H54 (cell line): ENCODE measurements at regions not wholly inside any gene's neighbourhood (a gene's known extent, or its start where the extent isn't known, plus 50 kb on each side); places are given as distances from the start of the nearest gene placed in this dataset.

Source experiments
- DNase-seq: peaks from one replicate; pipeline ENCODE4 v3.0.0; 2011; ENCODE audit warnings: low spot score, mixed read lengths; ENCODE audit not compliant: insufficient read length
- FAIRE-seq: peaks from 3 replicates; lab custom pipeline; 2011; peaks lifted over from hg19 to GRCh38; lab: Jason Lieb, UNC
- POLR2A ChIP-seq: IDR thresholded peaks from 2 replicates; pipeline ENCODE4 v1.6.1; 2011; ENCODE audit warnings: low read depth, mild to moderate bottlenecking, low read length

DNA sequence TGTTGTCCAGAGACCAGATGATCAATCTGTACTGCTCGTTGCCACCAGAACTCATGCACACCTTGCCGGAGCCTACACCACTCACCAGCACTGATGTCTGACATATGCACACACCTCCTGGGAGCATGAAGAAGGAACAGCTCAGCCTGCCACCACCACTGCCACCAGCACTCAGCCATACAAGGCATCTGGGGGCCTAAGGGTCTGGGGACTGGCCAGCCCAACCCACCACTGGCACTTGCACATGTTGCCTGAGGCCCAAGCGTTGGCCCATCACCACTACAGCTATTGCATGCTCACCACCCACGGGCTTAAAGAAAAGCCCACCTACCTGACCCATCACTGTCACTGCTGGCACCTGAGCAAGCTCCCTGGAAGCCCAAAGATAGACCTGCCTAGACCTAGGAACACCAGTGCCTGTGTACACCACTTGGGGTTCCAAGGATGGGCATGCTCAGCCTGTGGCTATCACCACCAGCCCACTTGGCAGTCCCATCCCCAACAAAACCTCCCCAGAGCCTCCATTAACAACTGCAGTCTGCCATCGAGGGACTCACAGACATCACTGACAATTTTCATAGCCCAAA lies 174.3 kb upstream of the GRID2 start:
- no peak for TF ChIP-seq POLR2A
- FAIRE-seq (no peak), DNase-seq (no peak)

DNA sequence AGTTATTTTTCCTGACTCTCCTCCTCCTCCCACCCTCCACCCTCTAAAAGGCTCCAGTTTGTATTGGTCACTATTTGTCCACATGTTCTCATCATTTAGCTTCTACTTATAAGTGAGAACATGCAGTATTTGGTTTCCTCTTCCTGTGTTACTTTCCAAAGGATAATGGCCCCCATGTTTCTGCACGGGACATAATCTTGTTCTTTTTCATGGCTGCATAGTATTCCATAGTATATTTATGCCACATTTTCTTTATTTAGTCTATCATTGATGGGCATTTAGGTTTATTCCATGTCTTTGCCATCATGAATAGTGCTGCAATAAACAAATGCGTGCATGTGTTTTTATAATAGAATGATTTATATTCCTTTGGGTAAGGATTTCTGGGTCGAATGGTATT lies 167.3 kb upstream of the GRID2 start:
- no peak for TF ChIP-seq POLR2A

DNA sequence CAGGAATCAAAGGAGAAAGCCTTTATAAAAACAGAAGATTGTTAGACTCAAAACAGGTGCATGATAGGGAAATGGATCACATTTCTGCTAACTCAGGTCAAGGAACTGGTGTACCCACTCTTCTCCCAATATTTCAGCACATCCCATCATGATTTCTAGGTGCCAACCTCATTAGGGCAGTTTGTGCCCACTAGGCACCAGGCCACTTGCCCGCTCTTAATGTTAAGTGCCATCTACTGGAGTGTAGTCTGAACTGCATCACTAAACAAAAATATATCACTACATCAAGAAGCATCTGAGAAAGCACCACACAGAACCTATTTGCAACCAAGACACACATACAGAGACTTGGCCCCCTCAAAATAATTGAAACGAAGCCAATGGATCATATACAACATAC lies 140.4 kb upstream of the GRID2 start:
- FAIRE-seq, result no peak
- TF ChIP-seq POLR2A, result no peak
- DNase-seq, result no peak

More for the DNA sequence above, 167.3 kb upstream of the GRID2 start:
- DNase-seq (no peak), FAIRE-seq (no peak)

DNA sequence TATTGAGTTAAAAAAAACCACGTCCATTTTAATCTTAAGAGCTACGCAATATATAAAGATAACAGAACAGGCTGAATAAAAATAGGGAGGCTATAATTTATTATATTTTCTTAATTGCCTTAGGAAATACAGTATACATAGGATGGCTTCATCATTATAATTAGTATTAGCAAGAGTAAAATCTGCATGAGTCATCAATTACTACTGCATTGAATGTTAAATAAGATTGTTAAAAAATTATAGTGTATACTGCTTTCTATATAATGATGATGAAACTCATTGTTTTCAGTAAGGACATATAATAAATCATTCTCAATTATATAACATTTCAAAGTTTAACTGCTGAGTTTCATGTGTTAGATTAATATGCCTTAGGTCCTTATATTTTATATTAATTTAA lies 133.4 kb upstream of the GRID2 start:
- FAIRE-seq, result no peak
- no peak for DNase-seq
- TF ChIP-seq POLR2A, result no peak

DNA sequence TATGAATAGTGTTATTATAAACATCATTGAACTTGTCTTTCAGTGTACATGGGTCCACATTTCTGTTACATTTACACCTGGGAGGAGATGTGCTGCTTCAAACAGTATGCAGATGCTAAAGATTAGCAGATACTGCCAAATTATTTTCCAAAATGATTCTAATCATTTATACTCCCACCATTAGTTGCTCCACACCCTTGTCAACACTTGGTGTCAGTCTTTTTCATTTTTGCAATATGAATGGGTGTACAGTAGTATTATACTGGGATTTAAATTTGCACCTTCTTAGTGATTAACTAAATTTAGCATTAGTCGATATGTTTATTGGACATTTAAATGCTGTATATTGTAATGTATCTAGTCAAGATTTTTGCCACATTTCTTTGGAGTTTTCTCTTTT lies 131.6 kb upstream of the GRID2 start:
- FAIRE-seq, result no peak
- no peak for TF ChIP-seq POLR2A

DNA sequence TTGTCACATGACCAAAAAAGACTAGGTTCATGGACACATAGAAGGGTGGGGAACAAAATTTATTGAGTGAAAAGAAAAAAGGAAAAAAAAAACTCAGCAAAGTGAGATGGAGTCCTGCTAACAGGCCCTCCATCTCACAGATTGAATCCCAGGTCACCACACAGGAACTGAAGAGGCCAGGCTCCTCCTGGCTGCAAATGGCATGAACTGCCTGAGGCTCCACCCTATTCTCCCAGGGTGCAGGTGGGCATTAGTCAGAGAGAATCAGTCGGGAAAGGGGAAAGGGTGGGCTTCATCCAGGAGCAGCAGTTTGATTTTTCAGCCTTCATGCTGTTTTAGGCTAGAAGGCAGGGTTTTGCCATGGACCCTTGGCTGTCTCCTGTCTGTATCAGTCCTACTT lies 128.5 kb upstream of the GRID2 start:
- no peak for TF ChIP-seq POLR2A
- FAIRE-seq, result no peak
- DNase-seq, result no peak

More for the DNA sequence above, 131.6 kb upstream of the GRID2 start:
- no peak for DNase-seq

GRCh38 chr4:92182006-92182735 lies 121.6 kb upstream of the GRID2 start:
- TF ChIP-seq POLR2A, result no peak
- DNase-seq (no peak), FAIRE-seq (no peak)

DNA sequence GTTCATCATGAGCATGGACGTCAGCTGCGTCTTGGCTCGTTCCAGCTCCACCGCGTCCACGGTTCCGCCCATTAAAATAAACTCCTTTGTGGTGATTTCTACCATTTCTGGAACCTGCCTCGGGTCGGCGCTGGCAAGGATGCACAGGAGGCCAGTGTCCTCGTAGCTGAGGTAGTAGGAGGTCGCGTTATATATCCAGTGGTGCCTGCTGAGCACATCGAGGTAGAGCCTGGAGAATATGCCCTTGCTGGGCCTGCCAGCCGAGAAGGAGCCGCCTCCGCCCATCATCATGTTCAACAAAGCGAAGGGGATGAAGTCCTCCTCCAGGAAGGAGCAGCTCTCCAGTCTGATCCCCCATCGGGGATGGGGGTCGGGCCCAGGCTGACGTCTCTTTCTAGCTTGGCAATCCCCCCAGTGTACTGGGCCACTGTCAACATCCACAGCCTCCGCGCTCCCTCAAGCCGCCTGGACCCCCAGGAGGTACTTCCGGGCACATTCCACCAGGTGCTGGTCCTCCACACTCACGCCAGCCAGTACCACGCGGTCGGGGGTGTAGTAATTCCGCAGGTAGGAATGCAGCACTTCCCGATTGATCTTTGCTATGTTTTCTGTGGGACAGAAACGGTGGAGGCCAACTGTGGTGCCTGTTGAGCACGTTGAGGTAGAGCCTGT lies 120.9 kb upstream of the GRID2 start:
- no peak for FAIRE-seq
- DNase-seq, result no peak
- TF ChIP-seq POLR2A, result no peak

- no peak for TF ChIP-seq POLR2A
- FAIRE-seq (no peak), DNase-seq (no peak)
Measured at GRCh38 chr4:92183825-92184224, 119.9 kb upstream of the GRID2 start.

- DNase-seq, result no peak
- TF ChIP-seq POLR2A, result no peak
- no peak for FAIRE-seq
Measured at GRCh38 chr4:92184566-92184965, 119.2 kb upstream of the GRID2 start.

- FAIRE-seq (no peak), DNase-seq (no peak)
- TF ChIP-seq POLR2A, result no peak
Measured at GRCh38 chr4:92186239-92186638, 117.5 kb upstream of the GRID2 start.

DNA sequence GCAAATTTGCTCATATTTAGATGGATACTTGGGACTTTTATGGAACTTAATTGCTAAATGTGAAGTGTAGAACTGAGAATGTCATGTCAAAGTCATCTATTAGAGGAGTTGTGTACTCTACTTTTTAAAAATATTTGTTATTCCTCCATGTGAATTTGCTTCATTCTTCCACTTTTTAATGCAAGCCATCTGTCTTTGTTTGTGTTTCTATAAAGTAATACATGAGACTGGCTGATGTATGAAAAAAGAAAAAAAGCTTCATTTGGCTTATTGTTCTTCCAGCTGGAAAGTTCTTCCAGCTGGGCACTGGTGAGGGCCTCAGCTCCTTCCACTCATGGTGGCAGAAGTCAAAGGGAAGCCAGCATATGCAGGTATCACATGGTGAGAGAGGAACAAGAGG lies 114.6 kb upstream of the GRID2 start:
- TF ChIP-seq POLR2A, result no peak
- FAIRE-seq (no peak), DNase-seq (no peak)

GRCh38 chr4:92198711-92199110 lies 105.1 kb upstream of the GRID2 start:
- FAIRE-seq (no peak), DNase-seq (no peak)
- no peak for TF ChIP-seq POLR2A

DNA sequence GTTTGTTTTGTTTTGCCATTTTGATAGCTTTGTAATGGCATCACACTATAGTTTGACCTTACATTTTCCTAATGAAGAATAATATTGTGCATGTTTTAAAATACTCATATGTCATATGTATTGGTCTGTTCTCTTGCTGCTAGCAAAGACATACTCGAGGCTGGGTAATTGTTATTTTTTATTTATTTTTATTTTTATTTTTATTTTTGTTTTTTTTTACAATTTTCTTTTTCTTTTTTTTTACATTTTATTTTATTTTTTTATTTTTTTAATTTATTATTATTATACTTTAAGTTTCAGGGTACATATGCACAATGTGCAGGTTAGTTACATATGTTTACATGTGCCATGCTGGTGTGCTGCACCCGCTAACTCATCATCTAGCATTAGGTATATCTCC lies 104.6 kb upstream of the GRID2 start:
- TF ChIP-seq POLR2A, result no peak
- FAIRE-seq, result no peak
- DNase-seq, result no peak
